ENCODE measurements at regions not wholly inside any gene's neighbourhood (a gene's known extent, or its start where the extent isn't known, plus 50 kb on each side); places are given as distances from the start of the nearest gene placed in this dataset.
A peak's percentile ranks its signal among the peaks of the same experiment; 100 is the strongest.

DNA sequence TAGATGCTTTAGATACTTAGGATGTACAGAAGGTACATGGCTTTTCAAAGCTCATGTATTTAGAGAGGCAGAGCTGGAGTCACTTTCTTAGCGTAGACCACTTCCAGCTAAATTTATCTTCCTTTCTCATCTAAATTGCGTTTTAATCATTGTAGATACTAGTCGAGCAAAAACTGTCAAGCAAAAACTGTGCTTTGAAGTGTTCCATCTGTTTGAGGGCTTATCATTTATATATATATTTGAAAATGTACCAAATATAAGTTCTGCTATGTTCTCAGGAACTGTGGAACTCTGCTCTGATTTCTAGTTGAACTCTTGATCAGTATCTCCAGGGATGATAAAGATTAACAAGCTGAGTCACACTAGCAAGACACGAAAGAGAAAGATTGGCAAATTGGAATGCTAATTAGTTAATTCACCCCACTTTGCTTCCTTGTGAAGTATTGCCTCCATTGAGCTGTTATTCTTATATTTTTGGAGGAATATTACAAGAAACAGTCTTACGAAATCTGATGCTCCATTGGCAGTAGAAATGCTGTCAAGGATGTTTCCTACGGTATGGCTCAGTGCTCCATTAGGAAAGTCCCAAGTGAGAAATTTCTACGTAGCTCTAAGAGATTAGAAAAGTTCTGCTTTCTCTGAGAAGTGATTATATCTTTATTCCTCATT is 310.7 kb downstream of the AEBP2 start:
- Histone ChIP-seq H3K4me3 (ENCODE audit: insufficient read depth, low read depth, low read length) (no peak overlapping the region), H3K56ac (ENCODE audit: extremely low read depth, insufficient read depth, low read length) (no peak overlapping the region), H3K23ac (ENCODE audit: low read depth, low read length) (0 out of 2 replicates have a peak overlapping the region, but pooled peaks have one; percentile 31), H4K91ac (ENCODE audit: insufficient read depth, low read depth, low read length) (peak overlapping the region; percentile 13; the same call in 1 of the 2 replicates), H4K5ac (ENCODE audit: low read depth, low read length) (peak overlapping the region; percentile 49; the same call in 1 of the 2 replicates), H3K14ac (replicated peaks; ENCODE audit: low read depth, low read length) (no peak overlapping the region), H3K4me2 (ENCODE audit: low read depth, low read length) (peak overlapping the region; percentile 39; the same call in 1 of the 2 replicates), H3K9me1 (ENCODE audit: insufficient read depth, low read length) (no peaks in the 10 kb centered on the region), H3K79me1 (ENCODE audit: low read depth in 1 of 2, low read length in 2 of 2) (no peaks in the 10 kb centered on the region), H2BK120ac (ENCODE audit: low read depth, low read length) (peak overlapping the region; percentile 46), H2AK9ac (replicated peaks; ENCODE audit: low read depth, low read length, poor library complexity) (no peak overlapping the region), H3K9me3 (ENCODE audit: control insufficient read depth, insufficient read depth, low read length) (peaks cover 6% of the 10 kb centered on the region), H2AK5ac (ENCODE audit: low read depth, low read length) (no peak overlapping the region), H3K9ac (ENCODE audit: low read depth, low read length) (no peak overlapping the region; the same call in 1 of the 2 replicates), H2BK15ac (ENCODE audit: low read depth, low read length) (peak overlapping the region; percentile 70; the same call in 2 of the 3 replicates), H4K20me1 (ENCODE audit: insufficient read depth, low read length) (no peaks in the 10 kb centered on the region), H3K27me3 (ENCODE audit: control insufficient read depth, insufficient read depth, low read length) (no peaks in the 10 kb centered on the region), H3K4me1 (ENCODE audit: control insufficient read depth, insufficient read depth, low read length) (no peaks in the 10 kb centered on the region; the same call in 1 of the 2 replicates), H3K4ac (ENCODE audit: low read depth, low read length) (no peak overlapping the region; the same call in 1 of the 2 replicates), H2AFZ (replicated peaks; ENCODE audit: low read length, poor library complexity) (no peak overlapping the region), H4K8ac (ENCODE audit: low read depth in 2 of 2, low read length in 2 of 2) (peak overlapping the region in 1 of 2 experiments; percentile 76; a peak in 1 of 4 replicates), H2BK20ac (ENCODE audit: low read depth, low read length) (peak overlapping the region; percentile 11; the same call in 1 of the 2 replicates), H3K27ac (ENCODE audit: insufficient read depth, low read length) (no peak overlapping the region), H3K18ac (ENCODE audit: low read depth, low read length) (peak overlapping the region; percentile 66; the same call in 1 of the 2 replicates), H2BK5ac (ENCODE audit: low read depth, low read length, poor library complexity, severe bottlenecking) (peak overlapping the region; percentile 51), H3K36me3 (ENCODE audit: control insufficient read depth, insufficient read depth, low read length) (no peaks in the 10 kb centered on the region)
- CTCF ChIA-PET: interaction anchor here (0.6 to 1.9 kb wide), 3 partner anchors 8 to 10 kb away, joined by 4 read pairs; no protein-coding TSS in a partner anchor
- DNase-seq (no peak), ATAC-seq (ENCODE audit: low read depth) (no peak)
- dilution Hi-C loops (cut with HindIII; ENCODE audit: low sequenced_read_pairs, unreplicated experiment): no loop called here
- no CpG with 5 or more reads among the region's 7 CpGs for WGBS, 2 experiments (ENCODE audit: extremely low coverage in 2 of 2, insufficient read length in 1 of 2)
- POLR2A ChIA-PET (ENCODE audit: unreplicated experiment): no interaction called here
- intact Hi-C loops (cut with micrococcal nuclease): loop anchor here (10.0 kb wide), 1 partner anchor 215 kb away; no protein-coding TSS in a partner anchor
- in situ Hi-C loops (cut with MboI; ENCODE audit: low sequenced_read_pairs): loop anchor here (10.0 to 25.0 kb wide), 5 partner anchors 145 to 845 kb away; partner anchors contain the start of gene PDE3A
- BruUV-seq (replicated peaks): no TSS peak
- TF ChIP-seq SMC3 (IDR thresholded peaks at IDR 0.05; ENCODE audit: low read depth, low read length) (no peak), POLR2A (IDR thresholded peaks at IDR 0.05; ENCODE audit: low read depth, low read length) (no peak), MXI1 (IDR thresholded peaks at IDR 0.05; ENCODE audit: borderline replicate concordance, low read depth, low read length) (no peak), MAZ (IDR thresholded peaks at IDR 0.05; ENCODE audit: borderline replicate concordance, low read depth, low read length) (no peak), CHD1 (IDR thresholded peaks at IDR 0.05; ENCODE audit: low read depth, low read length) (no peak), NFE2L2 (IDR thresholded peaks at IDR 0.05; ENCODE audit: low read depth, low read length) (no peak), MAFK (IDR thresholded peaks at IDR 0.05; ENCODE audit: low read depth, low read length) (no peak)
- TF ChIP-seq, protein P1, sequence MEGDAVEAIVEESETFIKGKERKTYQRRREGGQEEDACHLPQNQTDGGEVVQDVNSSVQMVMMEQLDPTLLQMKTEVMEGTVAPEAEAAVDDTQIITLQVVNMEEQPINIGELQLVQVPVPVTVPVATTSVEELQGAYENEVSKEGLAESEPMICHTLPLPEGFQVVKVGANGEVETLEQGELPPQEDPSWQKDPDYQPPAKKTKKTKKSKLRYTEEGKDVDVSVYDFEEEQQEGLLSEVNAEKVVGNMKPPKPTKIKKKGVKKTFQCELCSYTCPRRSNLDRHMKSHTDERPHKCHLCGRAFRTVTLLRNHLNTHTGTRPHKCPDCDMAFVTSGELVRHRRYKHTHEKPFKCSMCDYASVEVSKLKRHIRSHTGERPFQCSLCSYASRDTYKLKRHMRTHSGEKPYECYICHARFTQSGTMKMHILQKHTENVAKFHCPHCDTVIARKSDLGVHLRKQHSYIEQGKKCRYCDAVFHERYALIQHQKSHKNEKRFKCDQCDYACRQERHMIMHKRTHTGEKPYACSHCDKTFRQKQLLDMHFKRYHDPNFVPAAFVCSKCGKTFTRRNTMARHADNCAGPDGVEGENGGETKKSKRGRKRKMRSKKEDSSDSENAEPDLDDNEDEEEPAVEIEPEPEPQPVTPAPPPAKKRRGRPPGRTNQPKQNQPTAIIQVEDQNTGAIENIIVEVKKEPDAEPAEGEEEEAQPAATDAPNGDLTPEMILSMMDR (conservative IDR thresholded peaks at IDR 0.05; ENCODE audit: low read depth, low read length): no peak
- TF ChIP-seq, protein P2, sequence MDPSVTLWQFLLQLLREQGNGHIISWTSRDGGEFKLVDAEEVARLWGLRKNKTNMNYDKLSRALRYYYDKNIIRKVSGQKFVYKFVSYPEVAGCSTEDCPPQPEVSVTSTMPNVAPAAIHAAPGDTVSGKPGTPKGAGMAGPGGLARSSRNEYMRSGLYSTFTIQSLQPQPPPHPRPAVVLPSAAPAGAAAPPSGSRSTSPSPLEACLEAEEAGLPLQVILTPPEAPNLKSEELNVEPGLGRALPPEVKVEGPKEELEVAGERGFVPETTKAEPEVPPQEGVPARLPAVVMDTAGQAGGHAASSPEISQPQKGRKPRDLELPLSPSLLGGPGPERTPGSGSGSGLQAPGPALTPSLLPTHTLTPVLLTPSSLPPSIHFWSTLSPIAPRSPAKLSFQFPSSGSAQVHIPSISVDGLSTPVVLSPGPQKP (IDR thresholded peaks at IDR 0.05; ENCODE audit: borderline replicate concordance, low read depth, low read length): no peak
